IPS-11a (cell line): ENCODE measurements at regions not wholly inside any gene's neighbourhood (a gene's known extent, or its start where the extent isn't known, plus 50 kb on each side); places are given as distances from the start of the nearest gene placed in this dataset.

Experiments
- H3K4me3 ChIP-seq: one replicate; pipeline ENCODE4 v1.5.1; 2013; ENCODE audit warnings: low read depth, low read length, control low read depth

DNA sequence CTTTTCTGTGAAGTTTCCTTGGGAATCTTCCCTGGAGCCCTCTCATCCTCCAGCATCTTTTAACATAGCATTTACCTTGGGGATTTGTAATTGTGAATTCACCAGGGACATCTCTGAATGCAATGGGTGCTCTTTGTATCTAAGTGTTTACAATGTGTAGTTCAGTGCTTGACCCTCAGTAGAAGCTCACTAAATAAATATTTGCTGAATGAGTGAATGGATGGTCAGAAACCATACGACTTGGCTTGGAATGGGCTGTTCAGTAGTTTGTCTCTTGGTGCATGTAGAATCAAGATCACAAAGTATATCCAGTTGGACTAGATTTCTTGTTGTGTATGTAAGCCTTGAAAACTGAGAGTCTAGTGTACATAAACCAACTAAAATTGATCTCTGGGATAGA, 81.8 kb upstream of the MEF2C start:
- H3K4me3 ChIP-seq, result no peak overlapping the region

DNA sequence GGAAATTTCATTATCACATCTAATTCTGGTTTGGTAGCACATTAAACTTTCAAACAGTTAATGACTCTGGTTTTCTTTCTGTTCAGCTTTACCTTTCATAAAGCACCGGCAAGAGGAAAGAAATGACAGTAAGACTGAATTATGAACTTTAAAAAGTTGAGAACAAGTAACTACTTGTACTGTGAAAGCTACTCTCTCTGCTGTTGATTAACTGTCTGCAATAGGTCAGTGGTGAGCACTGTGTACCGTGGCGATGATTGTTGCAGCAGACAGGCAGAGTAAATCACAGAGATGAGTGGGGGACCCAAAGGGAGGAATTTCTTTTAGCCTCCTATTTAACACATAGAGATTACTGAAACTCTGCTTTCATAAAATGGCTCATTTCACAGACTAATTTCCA, 74.0 kb upstream of the MEF2C start:
- H3K4me3 ChIP-seq, result no peak overlapping the region

DNA sequence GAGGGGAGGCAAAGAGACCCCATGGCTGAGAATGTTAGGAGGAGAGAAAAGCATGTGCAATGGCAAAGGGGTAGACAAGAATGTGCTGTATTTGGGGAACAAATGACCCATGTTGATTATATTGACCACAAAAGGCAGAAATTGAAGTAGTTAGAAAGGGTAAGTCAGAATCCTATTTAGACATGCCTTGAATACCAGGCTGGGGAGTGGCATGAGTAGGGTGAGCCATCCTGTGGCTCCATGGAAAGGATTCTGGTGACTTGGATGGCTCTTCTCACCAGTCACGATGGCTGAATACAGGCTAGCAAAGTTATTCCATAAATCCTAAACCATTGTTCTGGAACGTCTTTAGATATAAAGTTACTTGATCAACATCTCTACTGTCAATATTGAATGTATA, 73.4 kb upstream of the MEF2C start:
- H3K4me3 ChIP-seq, result no peak overlapping the region

DNA sequence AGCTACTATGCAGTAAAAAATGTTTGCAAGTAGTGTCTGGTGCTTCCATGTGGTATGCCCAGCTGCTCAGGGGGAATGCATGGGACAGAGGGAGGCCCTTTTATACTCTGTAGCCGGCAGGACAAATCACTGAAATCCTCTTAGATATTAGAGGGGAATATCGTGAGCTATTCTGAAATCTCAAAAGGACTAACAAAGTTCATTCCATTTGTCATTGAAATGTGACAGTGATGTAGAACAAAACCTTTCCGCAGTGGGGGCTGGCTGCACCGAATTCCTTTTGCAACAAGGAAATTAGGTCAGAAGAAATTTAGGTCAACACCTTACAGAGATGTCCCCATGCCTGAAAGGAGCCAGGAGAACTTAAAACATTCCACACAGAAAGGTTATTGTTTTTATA, 72.4 kb upstream of the MEF2C start:
- no peak overlapping the region for H3K4me3 ChIP-seq

DNA sequence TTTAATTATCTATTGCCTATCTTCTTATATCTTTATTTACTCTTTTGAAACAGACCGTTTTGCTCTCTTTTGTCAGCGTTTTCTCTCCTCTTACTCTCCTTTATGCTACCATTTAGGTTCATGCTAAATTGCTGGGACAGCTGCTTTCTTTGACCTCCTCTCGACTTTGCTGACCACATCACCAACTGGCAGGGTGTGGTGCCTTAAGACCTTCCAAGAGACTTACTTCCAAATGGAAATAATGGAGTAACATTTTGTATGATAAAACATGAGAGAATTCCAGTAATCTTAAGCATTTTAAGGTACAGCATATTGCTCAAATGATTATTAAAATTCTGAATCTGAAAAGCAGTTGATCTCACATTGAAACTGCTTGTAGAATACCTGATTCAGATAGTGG, 71.5 kb upstream of the MEF2C start:
- no peak overlapping the region for H3K4me3 ChIP-seq

DNA sequence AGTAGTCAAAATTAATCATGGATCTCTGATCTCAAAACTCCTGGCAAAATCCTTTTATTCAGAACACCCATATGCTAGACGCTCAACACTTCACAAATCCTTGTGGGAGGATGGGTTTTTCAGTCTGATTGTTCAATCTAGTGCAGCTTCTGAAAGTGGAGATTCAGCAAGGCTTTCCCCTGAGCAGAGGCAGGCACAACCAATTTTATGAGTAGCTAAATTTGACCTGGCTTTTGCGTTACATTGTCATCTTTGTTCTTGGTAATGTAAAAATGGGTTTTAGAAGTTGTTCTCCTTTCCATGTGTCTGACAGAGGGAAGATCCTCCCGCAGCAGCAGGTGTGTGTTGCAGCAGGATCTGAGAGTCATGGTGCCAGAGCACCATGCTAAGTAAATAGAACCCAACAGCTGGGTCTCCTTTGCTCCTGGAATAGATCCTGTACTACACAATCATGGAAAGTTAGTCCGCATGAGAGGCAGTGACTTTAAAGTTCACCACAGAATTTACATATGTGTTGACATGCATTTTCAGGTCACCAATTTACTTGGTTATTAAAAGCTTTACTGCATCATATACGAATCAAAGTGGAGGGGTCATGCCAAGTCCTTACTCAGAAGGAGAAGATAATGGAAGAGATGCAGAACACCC, 70.1 kb upstream of the MEF2C start:
- H3K4me3 ChIP-seq, result no peak overlapping the region

DNA sequence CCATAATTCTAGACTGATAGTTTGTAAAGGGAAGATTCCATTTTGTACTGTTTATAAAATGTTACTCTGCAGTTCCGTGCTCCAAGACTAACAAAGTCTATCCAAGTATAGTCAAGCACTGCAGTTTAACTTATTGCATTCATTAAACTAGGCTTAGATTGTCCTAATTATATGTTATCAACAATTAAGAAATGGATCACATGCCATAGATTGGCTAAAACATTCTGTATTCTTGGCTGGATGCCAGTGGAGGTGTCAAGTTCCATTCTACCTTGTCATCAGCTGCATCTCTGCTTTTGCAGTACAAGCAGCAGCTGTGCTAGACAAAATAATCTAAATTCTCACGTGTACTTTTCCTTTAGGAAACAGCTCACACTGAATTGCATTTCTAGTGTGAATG, 69.4 kb upstream of the MEF2C start:
- H3K4me3 ChIP-seq, result no peak overlapping the region

DNA sequence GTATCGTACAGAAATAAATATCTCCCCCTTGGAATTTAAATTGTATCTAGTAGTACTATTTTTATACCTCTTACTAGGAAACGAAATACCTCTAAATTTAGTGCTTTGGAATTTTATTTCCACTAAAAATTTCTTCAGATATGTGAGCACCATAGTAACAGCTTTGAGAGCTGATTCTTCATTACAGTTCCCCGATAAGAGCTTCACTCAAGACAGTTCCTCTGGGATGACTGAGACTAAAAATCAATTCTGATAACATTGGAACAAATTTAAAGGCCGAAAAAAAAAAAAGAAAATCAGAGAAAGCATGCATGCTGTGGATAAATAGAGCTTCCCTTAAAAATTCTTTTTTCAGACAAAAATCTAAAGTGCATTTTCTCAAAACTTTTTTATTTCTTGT, 68.5 kb upstream of the MEF2C start:
- no peak overlapping the region for H3K4me3 ChIP-seq

DNA sequence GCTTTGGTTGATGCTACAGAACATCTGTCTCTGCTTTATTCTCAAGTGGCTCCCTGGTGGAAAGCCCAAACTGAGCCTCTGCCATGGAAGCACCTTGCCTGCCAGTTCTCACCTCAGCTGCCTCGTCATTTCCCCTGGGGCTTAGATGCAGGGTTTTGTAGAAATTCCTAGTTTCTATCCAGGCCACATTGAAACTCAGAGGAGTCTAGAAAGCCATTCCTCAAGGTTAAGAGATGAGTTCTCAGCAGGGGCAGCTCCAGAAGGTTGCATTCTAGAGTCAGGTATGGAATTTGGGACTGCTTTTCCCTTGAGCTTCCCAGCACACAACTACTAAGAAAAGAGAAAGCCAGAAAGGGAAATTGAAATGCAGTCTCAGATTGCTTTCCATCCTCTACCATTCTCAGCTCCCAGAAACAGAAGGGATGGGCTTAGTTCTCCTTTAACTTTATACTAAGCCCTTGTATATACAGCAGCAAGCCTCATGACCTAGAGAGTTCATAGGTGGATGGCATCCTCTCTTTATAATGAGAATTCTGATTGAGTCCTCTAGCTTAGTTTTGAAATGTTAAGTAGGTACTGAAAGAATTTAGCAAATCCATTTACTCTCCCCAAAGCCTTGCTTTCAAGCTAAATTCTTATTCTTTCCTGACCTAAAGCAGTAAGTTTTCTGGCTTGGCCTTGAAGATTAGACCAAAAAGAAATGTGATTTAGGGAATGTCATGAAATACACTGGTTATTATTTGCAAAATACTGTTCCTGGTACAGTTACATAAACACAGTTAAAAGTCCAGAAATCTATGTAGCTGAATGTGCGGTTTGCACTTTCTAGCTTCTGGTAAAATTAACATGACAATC, 66.0 kb upstream of the MEF2C start:
- no peak overlapping the region for H3K4me3 ChIP-seq

DNA sequence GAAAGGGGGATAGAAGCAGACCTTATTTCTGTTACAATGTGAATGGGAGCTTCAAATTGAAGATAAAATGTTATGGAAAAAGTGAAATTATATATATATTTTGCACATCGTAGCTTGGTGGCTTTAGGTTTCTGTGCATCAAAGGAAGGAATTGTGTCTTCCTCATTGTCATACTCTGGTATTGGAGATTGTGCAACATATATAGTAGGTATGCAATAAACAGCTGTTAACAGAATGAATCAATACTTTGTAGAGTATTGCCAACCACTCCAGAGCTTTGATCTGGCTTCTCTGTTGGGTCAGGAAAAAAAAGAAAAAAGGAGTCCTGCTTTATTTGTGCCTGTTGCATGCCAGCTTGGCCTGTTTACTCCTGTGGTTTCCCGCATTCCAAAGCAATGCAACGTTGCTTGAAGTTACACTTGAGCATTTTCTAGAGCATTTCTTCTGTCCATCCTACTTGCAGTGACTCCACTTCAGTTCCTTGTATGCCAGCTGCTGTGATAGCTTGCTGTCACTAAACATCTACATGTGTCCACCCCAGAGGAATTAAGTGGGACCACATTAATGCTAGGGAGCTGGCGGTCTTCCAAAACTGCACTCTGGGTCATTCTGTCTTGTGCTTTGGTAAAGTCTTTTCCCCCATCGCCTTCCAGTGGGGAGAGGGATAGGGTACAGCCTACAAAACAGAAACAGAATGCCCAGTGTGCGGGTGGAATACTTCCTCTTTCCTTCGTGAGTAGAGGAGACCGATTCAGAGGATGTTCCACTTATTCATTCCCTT, 62.0 kb upstream of the MEF2C start:
- no peak overlapping the region for H3K4me3 ChIP-seq

DNA sequence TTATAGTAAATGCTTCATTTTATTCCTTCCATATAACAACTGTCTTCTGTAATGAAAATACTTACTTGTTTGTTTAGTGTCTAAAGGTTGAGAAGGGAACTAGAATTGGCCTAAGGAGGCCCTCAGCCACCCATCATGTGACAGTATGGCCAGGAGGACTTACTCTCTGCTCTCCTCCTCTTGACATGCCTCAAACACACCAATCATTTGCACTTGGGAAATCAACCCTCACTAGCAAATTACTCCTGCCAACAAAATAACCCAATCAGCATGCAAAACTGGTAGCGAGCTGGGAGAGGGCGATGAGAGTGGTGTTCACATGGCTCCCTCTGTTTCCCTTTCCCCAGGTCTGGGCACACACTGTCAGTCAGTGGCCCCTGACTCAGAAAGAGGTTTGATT, 58.6 kb upstream of the MEF2C start:
- no peak overlapping the region for H3K4me3 ChIP-seq

DNA sequence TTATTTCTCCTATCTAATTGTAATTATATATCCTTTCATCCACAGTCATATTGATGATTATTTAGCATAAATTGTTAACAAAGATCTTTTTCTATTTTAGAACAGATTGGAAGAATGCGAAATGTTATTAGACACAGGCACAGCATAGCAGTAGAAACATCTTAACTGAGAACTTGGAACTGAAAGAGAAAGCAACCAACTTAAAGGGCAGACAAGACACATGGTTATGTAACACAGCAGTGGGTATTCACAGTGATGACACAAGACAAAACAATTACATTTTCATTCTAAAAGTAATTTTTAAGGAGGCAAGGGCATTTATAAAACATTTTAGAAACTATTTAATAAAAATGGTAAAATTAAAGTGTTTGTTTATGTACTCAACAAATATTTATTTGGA, 57.7 kb upstream of the MEF2C start:
- H3K4me3 ChIP-seq, result no peak overlapping the region

DNA sequence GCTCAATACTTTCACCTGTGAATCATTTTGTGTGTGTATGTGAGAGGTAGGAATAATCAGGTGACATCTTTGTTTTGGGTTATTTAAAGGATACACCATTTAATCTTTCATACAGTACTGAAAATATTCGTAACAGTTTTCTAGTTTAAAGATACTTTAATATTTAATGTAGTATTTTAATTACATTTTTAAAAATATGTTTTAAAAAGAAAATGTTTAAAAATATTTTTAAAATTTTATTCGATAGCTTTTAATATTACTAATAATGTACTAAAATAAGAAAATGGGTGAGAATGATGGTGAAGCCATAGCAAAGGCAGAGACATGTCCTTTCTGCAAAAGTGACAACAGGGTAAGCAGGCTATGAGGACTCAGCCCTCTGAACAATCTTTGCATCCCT, 56.3 kb upstream of the MEF2C start:
- H3K4me3 ChIP-seq, result no peak overlapping the region

DNA sequence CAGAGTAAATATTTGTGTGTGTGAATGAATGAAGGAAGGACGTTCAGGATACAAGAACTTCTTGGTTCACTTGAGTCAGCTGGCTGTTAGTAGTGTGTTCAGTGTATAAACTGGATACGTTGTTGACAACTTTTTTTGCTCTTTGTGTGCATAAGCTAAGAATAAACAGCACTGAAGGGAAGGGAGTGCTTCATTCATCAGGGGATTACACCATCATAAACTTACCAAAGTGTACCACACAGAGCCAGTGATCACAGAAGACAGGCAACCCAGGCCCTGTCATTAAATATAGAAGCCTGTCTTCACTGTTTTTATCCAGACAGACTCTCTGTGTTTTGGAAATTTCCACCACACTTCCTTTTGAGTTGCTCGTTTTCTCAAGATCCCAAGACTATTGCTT, 55.5 kb upstream of the MEF2C start:
- H3K4me3 ChIP-seq, result no peak overlapping the region

DNA sequence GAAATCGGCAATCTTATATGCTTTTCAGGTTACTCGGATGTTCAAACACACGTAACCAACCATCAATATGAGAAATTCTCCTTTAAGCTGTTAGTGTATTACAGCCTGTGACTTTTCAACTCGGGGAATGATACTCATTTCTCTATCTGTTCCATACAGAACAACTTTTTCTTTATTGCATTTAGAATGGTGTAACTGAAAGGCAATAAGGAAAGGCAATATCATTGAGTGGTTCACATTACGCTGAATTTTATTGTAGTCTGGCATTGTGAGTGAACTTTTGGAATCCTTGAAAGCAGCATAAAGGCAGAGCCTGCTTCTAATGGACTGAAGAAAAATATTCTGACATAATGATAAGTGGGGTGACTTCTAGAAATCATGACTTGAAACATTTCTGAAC, 54.4 kb upstream of the MEF2C start:
- H3K4me3 ChIP-seq, result no peak overlapping the region

DNA sequence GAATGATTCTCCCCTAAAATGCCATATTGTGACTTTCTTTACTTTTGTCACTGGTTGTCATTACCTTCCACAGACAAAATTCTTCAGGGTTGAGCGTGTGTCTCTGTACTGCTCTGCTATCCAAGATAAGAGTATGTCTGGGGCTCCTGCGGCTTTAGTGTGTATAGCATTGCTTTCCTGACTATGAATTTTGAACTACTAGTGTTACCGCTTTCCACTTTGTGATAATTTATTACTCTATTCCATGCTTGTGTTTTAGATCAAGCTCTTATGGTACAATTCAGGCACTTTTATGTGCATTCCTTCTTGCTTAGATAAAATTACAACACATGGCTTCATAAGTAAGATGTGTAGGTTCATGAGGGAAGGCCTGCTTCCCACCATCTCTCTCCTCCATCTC, 51.5 kb upstream of the MEF2C start:
- H3K4me3 ChIP-seq, result no peak overlapping the region
